Hepatocyte (in vitro differentiated cells): ENCODE measurements at regions not wholly inside any gene's neighbourhood (a gene's known extent, or its start where the extent isn't known, plus 50 kb on each side); places are given as distances from the start of the nearest gene placed in this dataset.

ENCODE experiments used
- CTCF ChIP-seq: fragments of 200-600 bp; sonication (generic); IDR thresholded peaks from 2 replicates; pipeline ENCODE4 v1.5.1; 2016; ENCODE audit warnings: antibody characterized with exemption, mild to moderate bottlenecking; ENCODE audit not compliant: poor library complexity
- EZH2phosphoT487 ChIP-seq: fragments of 200-600 bp; sonication (generic); IDR thresholded peaks from one replicate; pipeline ENCODE4 v1.6.1; 2018; ENCODE audit warnings: antibody characterized with exemption, mild to moderate bottlenecking, low read depth, moderate library complexity; ENCODE audit not compliant: unreplicated experiment, severe bottlenecking

- TF ChIP-seq CTCF (no peak), EZH2phosphoT487 (no peak)
Observed at GRCh38 chr18:24814521-24814920, 354.1 kb downstream of the HRH4 start.
